B cell (primary cell): ENCODE measurements at regions not wholly inside any gene's neighbourhood (a gene's known extent, or its start where the extent isn't known, plus 50 kb on each side); places are given as distances from the start of the nearest gene placed in this dataset.

Experiments used
- CTCF ChIP-seq: fragments of 200-600 bp; IDR thresholded peaks from one replicate; pipeline ENCODE4 v1.8.0; 2022; ENCODE audit warnings: antibody characterized with exemption, mild to moderate bottlenecking
- EZH2 ChIP-seq: IDR thresholded peaks from 2 replicates; pipeline ENCODE4 v1.6.1; 2012; ENCODE audit warnings: borderline replicate concordance, low read depth, mild to moderate bottlenecking, moderate library complexity, low read length; ENCODE audit not compliant: insufficient read depth, poor library complexity, severe bottlenecking

- no peak for TF ChIP-seq CTCF
- no peak for TF ChIP-seq EZH2
Observed at GRCh38 chr10:60467202-60467546, 77.5 kb upstream of the ANK3 start.
